IMR-90 (cell line): ENCODE measurements at regions not wholly inside any gene's neighbourhood (a gene's known extent, or its start where the extent isn't known, plus 50 kb on each side); places are given as distances from the start of the nearest gene placed in this dataset.

Experiments used
- ATAC-seq: fragments of 200-7000 bp; cut with Tn5 transposase; 2 replicates; pipeline ENCODE4 v1.9.1; 2020; ENCODE audit warnings: low read depth, mild to moderate bottlenecking, moderate library complexity
- BruUV-seq: library from RNA; stranded (reverse); fragments of 400-500 nt; replicated peaks from 2 replicates; lab custom pipeline; 2021; lab: Mats Ljungman, UMichigan
- CTCF ChIA-PET: fragments of 300-600 bp; formaldehyde crosslinking; extraction: SDS; loops from one replicate; lab custom pipeline; 2021; ENCODE audit warnings: antibody characterized with exemption; lab: Yijun Ruan, JAX
- POLR2A ChIA-PET: fragments of 300-600 bp; sonication (Branson Sonifier 250); formaldehyde crosslinking; loops from one replicate; lab custom pipeline; 2022; ENCODE audit warnings: antibody characterized with exemption; ENCODE audit not compliant: unreplicated experiment; lab: Charles Lee
- DNase-seq: peaks from one replicate; pipeline ENCODE4 v3.0.0; 2013
- H2AFZ ChIP-seq: replicated peaks from 2 replicates; pipeline ENCODE3; 2013; ENCODE audit warnings: low read length, mild to moderate bottlenecking; ENCODE audit not compliant: poor library complexity
- H2AK5ac ChIP-seq: 2 replicates; pipeline ENCODE4 v1.6.1; 2013; ENCODE audit warnings: low read depth, low read length, inconsistent platforms
- H2AK9ac ChIP-seq: replicated peaks from 2 replicates; pipeline ENCODE3; 2013; ENCODE audit warnings: mild to moderate bottlenecking, low read depth, low read length, moderate library complexity; ENCODE audit not compliant: poor library complexity
- H2BK120ac ChIP-seq: 2 replicates; pipeline ENCODE4 v1.6.1; 2013; ENCODE audit warnings: low read depth, low read length, inconsistent platforms
- H2BK15ac ChIP-seq: 3 replicates; pipeline ENCODE4 v1.6.1; 2013; ENCODE audit warnings: low read depth, low read length, inconsistent platforms
- H2BK20ac ChIP-seq: 2 replicates; pipeline ENCODE4 v1.6.1; 2013; ENCODE audit warnings: low read depth, mild to moderate bottlenecking, inconsistent platforms, low read length, moderate library complexity
- H2BK5ac ChIP-seq: 2 replicates; pipeline ENCODE4 v1.6.1; 2013; ENCODE audit warnings: mild to moderate bottlenecking, low read depth, low read length, inconsistent platforms; ENCODE audit not compliant: poor library complexity, severe bottlenecking
- H3K14ac ChIP-seq: replicated peaks from 2 replicates; pipeline ENCODE4 v1.6.1; 2013; ENCODE audit warnings: low read depth, low read length, inconsistent platforms
- H3K18ac ChIP-seq: 2 replicates; pipeline ENCODE4 v1.6.1; 2013; ENCODE audit warnings: low read depth, low read length, control low read depth
- H3K23ac ChIP-seq: 2 replicates; pipeline ENCODE4 v1.6.1; 2013; ENCODE audit warnings: low read depth, low read length, inconsistent platforms
- H3K27ac ChIP-seq: 2 replicates; pipeline ENCODE4 v1.5.1; 2013; ENCODE audit warnings: mild to moderate bottlenecking, control low read depth, low read length; ENCODE audit not compliant: insufficient read depth
- H3K27me3 ChIP-seq: 2 replicates; pipeline ENCODE4 v1.6.1; 2013; ENCODE audit warnings: low read length; ENCODE audit not compliant: control insufficient read depth, insufficient read depth
- H3K36me3 ChIP-seq: 2 replicates; pipeline ENCODE4 v1.6.1; 2013; ENCODE audit warnings: low read length, mixed read lengths; ENCODE audit not compliant: control insufficient read depth, insufficient read depth
- H3K4ac ChIP-seq: 2 replicates; pipeline ENCODE4 v1.6.1; 2013; ENCODE audit warnings: low read depth, low read length, inconsistent platforms
- H3K4me1 ChIP-seq: 2 replicates; pipeline ENCODE4 v1.6.1; 2013; ENCODE audit warnings: low read length, mixed read lengths; ENCODE audit not compliant: control insufficient read depth, insufficient read depth
- H3K4me2 ChIP-seq: 2 replicates; pipeline ENCODE4 v1.6.1; 2013; ENCODE audit warnings: low read depth, mild to moderate bottlenecking, control low read depth, low read length, moderate library complexity
- H3K4me3 ChIP-seq: 2 replicates; pipeline ENCODE4 v1.5.1; 2013; ENCODE audit warnings: low read depth, mild to moderate bottlenecking, control low read depth, low read length, moderate library complexity; ENCODE audit not compliant: insufficient read depth
- H3K56ac ChIP-seq: 2 replicates; pipeline ENCODE4 v1.6.1; 2013; ENCODE audit warnings: low read length, inconsistent platforms; ENCODE audit not compliant: insufficient read depth; ENCODE audit errors: extremely low read depth
- H3K79me1 ChIP-seq, 2 experiments: 2 replicates each; pipeline ENCODE4 v1.6.1; 2013; ENCODE audit warnings: low read length in 2 of 2, inconsistent platforms in 1 of 2, low read depth in 1 of 2
- H3K9ac ChIP-seq: 2 replicates; pipeline ENCODE4 v1.6.1; 2013; ENCODE audit warnings: low read depth, low read length, control low read depth
- H3K9me1 ChIP-seq: 2 replicates; pipeline ENCODE4 v1.6.1; 2013; ENCODE audit warnings: low read length, inconsistent platforms; ENCODE audit not compliant: insufficient read depth
- H3K9me3 ChIP-seq: 2 replicates; pipeline ENCODE4 v1.6.1; 2013; ENCODE audit warnings: low read length; ENCODE audit not compliant: control insufficient read depth, insufficient read depth
- H4K20me1 ChIP-seq: 2 replicates; pipeline ENCODE4 v1.6.1; 2013; ENCODE audit warnings: low read length, inconsistent platforms; ENCODE audit not compliant: insufficient read depth
- H4K5ac ChIP-seq: 2 replicates; pipeline ENCODE4 v1.6.1; 2013; ENCODE audit warnings: mild to moderate bottlenecking, low read depth, low read length, control low read depth
- H4K8ac ChIP-seq, 2 experiments: 2 replicates each; pipeline ENCODE4 v1.6.1; 2013; ENCODE audit warnings: low read depth in 2 of 2, low read length in 2 of 2, control low read depth in 1 of 2, inconsistent platforms in 1 of 2
- H4K91ac ChIP-seq: 2 replicates; pipeline ENCODE4 v1.6.1; 2013; ENCODE audit warnings: low read depth, low read length, inconsistent platforms; ENCODE audit not compliant: insufficient read depth
- CEBPB ChIP-seq: IDR thresholded peaks from 2 replicates; pipeline ENCODE4 v1.6.1; 2012; ENCODE audit warnings: low read depth, low read length, improper control_type of control experiment
- FOS ChIP-seq: fragments of 150-350 bp; IDR thresholded peaks from 2 replicates; pipeline ENCODE4 v1.6.1; 2016; ENCODE audit warnings: low read depth, low read length
- MAFK ChIP-seq: IDR thresholded peaks from 2 replicates; pipeline ENCODE4 v1.6.1; 2012; ENCODE audit warnings: low read depth, low read length, improper control_type of control experiment
- MAZ ChIP-seq: IDR thresholded peaks from 2 replicates; pipeline ENCODE4 v1.6.1; 2012; ENCODE audit warnings: low read depth, mild to moderate bottlenecking, low read length, improper control_type of control experiment, moderate library complexity, borderline replicate concordance
- MXI1 ChIP-seq: IDR thresholded peaks from 2 replicates; pipeline ENCODE4 v1.6.1; 2012; ENCODE audit warnings: low read depth, mild to moderate bottlenecking, low read length, moderate library complexity, borderline replicate concordance
- RAD21 ChIP-seq: IDR thresholded peaks from 2 replicates; pipeline ENCODE4 v1.6.1; 2012; ENCODE audit warnings: low read length, improper control_type of control experiment
- RCOR1 ChIP-seq: IDR thresholded peaks from 2 replicates; pipeline ENCODE4 v1.6.1; 2012; ENCODE audit warnings: mild to moderate bottlenecking, low read length, improper control_type of control experiment; ENCODE audit not compliant: insufficient replicate concordance
- RFX5 ChIP-seq: IDR thresholded peaks from 2 replicates; pipeline ENCODE4 v1.8.0; 2012; ENCODE audit warnings: low read depth, mild to moderate bottlenecking, low read length, moderate library complexity
- WGBS, 2 experiments: methylation state at CpG; one replicate each; pipeline versions ENCODE4 v1.1.5 to v1.1.7; 2013; ENCODE audit warnings: missing lambda C conversion rate in 2 of 2; ENCODE audit not compliant: insufficient read length in 1 of 2; ENCODE audit errors: extremely low coverage in 2 of 2; 5-methylcytosine and 5-hydroxymethylcytosine counted together
- dilution Hi-C: fragments of 300-500 bp; cut with HindIII; formaldehyde crosslinking; loops from one replicate; pipeline ENCODE4 v1.14.3; 2018; ENCODE audit warnings: low sequenced_read_pairs; ENCODE audit not compliant: unreplicated experiment
- in situ Hi-C: fragments of 300-500 bp; cut with MboI; formaldehyde crosslinking; loops from 3 replicates; pipeline ENCODE4 v1.14.3; 2019; ENCODE audit warnings: low sequenced_read_pairs, inconsistent platforms, mixed read lengths
- intact Hi-C: fragments of 100-400 bp; cut with micrococcal nuclease; formaldehyde crosslinking; loops from 2 replicates; pipeline ENCODE4 v1.10.0; 2022
- TF ChIP-seq, protein P1 (sequence below): fragments of 150-350 bp; IDR thresholded peaks from 2 replicates; pipeline ENCODE4 v1.6.1; 2016; ENCODE audit warnings: low read depth, mild to moderate bottlenecking, low read length, moderate library complexity, borderline replicate concordance

GRCh38 chr1:218802799-218803198 is 370.9 kb upstream of the LYPLAL1 start:
- H3K27me3 ChIP-seq, result no peaks in the 10 kb centered on the region
- WGBS, 2 experiments, result no CpG with 5 or more reads among the region's 3 CpGs
- H4K8ac ChIP-seq, result no peak overlapping the region
- ATAC-seq (no peak), DNase-seq (no peak)
- no peaks in the 10 kb centered on the region for H3K4me1 ChIP-seq
- H4K5ac ChIP-seq, result no peak overlapping the region
- in situ Hi-C loops (no loop called here), intact Hi-C loops (no loop called here), dilution Hi-C loops (no loop called here)
- no peak overlapping the region for H3K14ac ChIP-seq
- H2AK9ac ChIP-seq, result no peak overlapping the region
- no peak overlapping the region for H3K18ac ChIP-seq
- H3K36me3 ChIP-seq, result no peaks in the 10 kb centered on the region
- BruUV-seq, result no TSS peak
- no peak overlapping the region for H2BK20ac ChIP-seq
- TF ChIP-seq RAD21 (no peak), FOS (no peak), CEBPB (no peak), MAFK (no peak), MXI1 (no peak), RCOR1 (no peak), RFX5 (no peak), MAZ (no peak)
- TF ChIP-seq, protein P1, sequence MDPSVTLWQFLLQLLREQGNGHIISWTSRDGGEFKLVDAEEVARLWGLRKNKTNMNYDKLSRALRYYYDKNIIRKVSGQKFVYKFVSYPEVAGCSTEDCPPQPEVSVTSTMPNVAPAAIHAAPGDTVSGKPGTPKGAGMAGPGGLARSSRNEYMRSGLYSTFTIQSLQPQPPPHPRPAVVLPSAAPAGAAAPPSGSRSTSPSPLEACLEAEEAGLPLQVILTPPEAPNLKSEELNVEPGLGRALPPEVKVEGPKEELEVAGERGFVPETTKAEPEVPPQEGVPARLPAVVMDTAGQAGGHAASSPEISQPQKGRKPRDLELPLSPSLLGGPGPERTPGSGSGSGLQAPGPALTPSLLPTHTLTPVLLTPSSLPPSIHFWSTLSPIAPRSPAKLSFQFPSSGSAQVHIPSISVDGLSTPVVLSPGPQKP, result no peak
- H2AK5ac ChIP-seq, result no peak overlapping the region
- no peak overlapping the region for H3K4me3 ChIP-seq
- H3K4ac ChIP-seq, result no peak overlapping the region
- no peaks in the 10 kb centered on the region for H3K9me3 ChIP-seq
- no peak overlapping the region for H3K4me2 ChIP-seq
- no peak overlapping the region for H2BK15ac ChIP-seq
- H3K9ac ChIP-seq, result no peak overlapping the region
- no peak overlapping the region for H3K27ac ChIP-seq
- no peak overlapping the region for H4K91ac ChIP-seq
- no peak overlapping the region for H2BK5ac ChIP-seq
- CTCF ChIA-PET, result no interaction called here
- H3K79me1 ChIP-seq, result no peaks in the 10 kb centered on the region
- H3K23ac ChIP-seq, result no peak overlapping the region
- H3K9me1 ChIP-seq, result no peaks in the 10 kb centered on the region
- no peak overlapping the region for H3K56ac ChIP-seq
- no peak overlapping the region for H2BK120ac ChIP-seq
- POLR2A ChIA-PET, result no interaction called here
- no peak overlapping the region for H2AFZ ChIP-seq
- H4K20me1 ChIP-seq, result no peaks in the 10 kb centered on the region
